GM18870 (cell line): ENCODE measurements at regions not wholly inside any gene's neighbourhood (a gene's known extent, or its start where the extent isn't known, plus 50 kb on each side); places are given as distances from the start of the nearest gene placed in this dataset.
"Not testable (repeated sequence)": the region's sequence is repeated elsewhere in the genome, so short reads cannot be mapped to it uniquely, and the experiment has no call there.

Experiments
- ATAC-seq: cut with Tn5 transposase; IDR thresholded peaks from one replicate; pipeline ENCODE4 v1.9.1; 2021; ENCODE audit warnings: moderate library complexity; ENCODE audit not compliant: unreplicated experiment

GRCh38 chr12:38477340-38478090 is 160.9 kb downstream of the ALG10B start:
- no peak for ATAC-seq

DNA sequence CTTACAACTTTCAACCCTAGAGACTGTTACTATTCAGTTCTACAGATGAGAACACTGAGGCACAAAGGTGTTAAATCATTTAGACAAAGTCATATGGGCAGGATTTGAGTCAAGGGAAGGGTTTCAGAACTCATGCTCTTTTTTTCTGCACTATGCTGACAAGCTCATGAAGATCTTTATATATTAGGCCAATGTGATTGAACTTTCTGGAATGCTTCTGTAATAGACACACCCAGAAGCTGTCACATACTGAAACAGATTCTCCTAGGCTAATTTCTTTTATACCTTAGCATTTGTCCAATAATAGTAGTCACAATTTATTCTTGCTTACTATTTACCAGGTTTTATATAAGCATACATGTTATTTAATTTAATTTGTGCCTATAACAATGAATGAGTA is 164.0 kb downstream of the ALG10B start:
- no peak for ATAC-seq

DNA sequence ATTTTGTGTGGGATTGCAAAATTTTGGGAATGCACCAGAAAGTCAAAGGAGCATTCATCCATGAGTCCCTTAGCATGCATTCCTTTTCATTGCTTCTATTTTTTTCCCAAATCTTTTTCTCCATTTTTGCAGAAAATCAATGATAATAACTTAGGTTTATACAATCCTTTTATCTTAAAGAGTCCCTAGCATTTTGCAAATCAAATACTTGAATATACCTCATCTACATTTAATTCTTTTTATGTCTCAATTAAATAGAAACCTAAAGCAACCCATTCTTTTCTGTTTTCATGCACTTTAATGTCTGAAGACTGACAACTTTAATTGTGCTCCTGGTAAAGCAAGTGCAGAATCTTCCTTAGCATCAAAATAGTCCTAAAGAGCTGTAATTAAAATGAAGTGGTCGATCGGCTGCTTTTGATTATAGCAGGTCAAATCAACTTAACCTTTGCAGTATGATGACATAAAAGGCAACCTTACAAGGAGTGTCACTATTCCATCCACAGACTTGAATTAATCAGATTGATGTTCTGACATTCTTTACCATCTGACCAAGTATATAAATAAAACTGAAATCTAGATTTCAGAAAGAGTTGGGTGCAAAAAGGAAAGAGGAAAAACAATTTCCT is 168.4 kb downstream of the ALG10B start:
- no peak for ATAC-seq

GRCh38 chr12:38488866-38489265 is 172.3 kb downstream of the ALG10B start:
- ATAC-seq, result no peak

GRCh38 chr12:38490073-38490472 is 173.5 kb downstream of the ALG10B start:
- no peak for ATAC-seq

- no peak for ATAC-seq
These were observed 174.4 kb downstream of the ALG10B start for GRCh38 chr12:38490941-38491340.

- ATAC-seq, result no peak
These were observed 184.9 kb downstream of the ALG10B start for GRCh38 chr12:38501481-38501880.

GRCh38 chr12:38501991-38502390 is 185.4 kb downstream of the ALG10B start:
- no peak for ATAC-seq

DNA sequence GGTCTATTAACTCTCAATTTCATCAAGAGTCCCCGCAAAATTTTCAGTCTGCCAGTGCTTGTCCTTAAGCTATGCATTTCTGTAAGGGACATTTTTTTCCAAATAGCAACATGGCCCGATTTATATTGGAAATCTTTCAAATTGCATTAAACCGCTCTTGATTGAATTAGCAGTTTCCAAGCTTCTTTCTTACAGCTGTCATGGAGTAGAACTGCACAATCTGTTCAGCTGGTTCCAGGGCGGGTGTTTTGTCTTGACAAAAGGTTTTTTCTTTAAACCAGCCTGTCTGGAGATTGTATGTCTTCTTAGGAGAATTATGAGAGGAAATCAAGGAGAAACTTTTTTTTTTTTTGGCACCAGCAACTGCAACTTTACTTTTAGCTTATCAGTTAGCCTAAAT is 185.8 kb downstream of the ALG10B start:
- ATAC-seq, result no peak

DNA sequence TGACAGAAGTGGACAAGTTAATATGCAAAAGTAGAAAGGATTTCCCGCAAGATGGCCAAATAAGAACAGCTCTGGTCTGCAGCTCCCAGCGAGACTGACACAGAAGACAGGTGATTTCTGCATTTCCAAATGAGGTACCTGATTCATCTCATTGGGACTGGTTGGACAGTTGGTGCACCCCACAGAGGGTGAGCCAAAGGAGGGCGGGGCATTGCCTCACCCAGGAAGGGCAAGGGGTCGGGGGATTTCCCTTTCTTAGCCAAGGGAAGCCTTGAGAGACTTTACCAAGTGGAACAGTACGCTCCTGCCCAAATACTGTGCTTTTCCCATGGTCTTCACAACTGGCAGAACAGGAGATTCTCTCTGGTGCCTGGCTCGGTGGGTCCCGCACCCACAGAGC is 191.3 kb downstream of the ALG10B start:
- ATAC-seq, result no peak

GRCh38 chr12:38508246-38508645 is 191.7 kb downstream of the ALG10B start:
- no peak for ATAC-seq

DNA sequence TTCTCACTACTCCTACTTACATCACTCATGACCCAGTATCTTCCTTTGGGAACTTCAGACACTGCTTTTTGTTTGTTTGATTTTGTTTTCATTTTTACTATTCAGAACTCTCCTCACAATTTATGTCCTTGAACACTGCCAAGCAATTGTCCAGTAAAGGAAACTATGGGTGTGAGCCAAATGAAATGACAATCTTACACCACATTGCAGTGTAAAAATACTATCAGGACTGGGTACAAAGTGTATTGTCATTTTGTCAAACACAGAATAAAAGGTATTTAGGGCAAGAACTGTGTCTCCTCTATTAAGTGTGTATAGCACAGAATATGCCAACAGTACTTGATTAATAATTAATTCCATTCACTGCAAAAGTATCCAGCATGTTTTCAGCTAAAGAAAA is 199.3 kb downstream of the ALG10B start:
- no peak for ATAC-seq

DNA sequence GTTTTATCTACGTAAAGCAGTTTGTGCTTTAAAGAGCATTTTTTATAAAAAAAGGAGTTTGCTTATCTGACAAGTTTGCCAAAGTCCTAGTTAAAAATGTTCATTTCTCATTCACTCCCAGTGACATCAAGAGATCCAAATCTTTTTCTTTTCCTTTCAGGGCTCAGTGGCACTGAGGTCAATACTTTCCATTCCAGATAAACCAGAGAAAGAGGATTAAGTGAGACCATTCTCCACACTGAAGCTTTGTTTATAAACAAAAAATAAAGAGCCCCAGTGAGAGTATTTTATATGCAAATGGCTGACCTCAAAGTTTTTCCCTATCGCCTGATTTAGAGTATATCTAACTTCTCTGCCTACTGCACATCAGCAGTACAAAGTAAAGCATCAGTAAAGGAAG is 199.8 kb downstream of the ALG10B start:
- no peak for ATAC-seq

DNA sequence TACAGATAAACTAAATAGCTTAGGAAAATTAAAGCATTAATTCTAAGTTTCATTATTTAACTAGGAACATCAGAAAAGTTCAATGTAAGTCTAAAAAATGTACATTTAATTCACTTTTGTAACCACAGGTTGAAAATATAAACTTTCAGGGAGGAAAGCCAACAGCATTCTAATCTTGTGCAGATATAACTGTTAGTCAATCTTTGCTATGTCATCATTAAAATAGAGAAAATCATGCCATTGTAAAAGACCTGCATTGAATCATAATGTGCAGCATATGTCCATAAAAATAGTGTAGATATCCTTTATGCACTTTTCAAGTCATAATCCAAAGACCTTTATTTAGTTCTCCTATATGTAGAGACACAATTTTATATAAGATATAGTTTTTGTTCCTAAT is 207.3 kb downstream of the ALG10B start:
- ATAC-seq, result no peak

DNA sequence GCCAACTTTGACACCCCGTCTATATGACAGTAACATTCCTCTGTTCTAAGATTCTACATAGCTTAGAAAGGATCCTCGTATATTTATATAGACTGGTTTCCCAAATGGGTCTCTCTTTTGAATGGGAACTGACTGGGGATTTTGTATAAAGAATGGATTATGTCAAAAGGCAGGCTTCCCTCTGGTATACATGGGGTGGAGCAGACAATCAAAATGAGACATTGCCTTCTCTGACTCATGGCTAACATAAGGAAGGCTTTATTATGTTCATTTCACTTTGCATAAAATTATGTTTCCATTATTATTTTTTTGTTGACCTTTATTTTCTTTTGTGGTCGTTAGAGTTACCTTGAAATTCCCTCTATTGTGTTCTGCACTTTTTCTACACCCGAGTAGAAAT is 211.1 kb downstream of the ALG10B start:
- ATAC-seq, result no peak

- no peak for ATAC-seq
These were observed 212.0 kb downstream of the ALG10B start for GRCh38 chr12:38528527-38528926.

GRCh38 chr12:38529281-38529680 is 212.7 kb downstream of the ALG10B start:
- not testable (repeated sequence) for ATAC-seq

- no peak for ATAC-seq
These were observed 221.7 kb downstream of the ALG10B start for GRCh38 chr12:38538319-38538718.

DNA sequence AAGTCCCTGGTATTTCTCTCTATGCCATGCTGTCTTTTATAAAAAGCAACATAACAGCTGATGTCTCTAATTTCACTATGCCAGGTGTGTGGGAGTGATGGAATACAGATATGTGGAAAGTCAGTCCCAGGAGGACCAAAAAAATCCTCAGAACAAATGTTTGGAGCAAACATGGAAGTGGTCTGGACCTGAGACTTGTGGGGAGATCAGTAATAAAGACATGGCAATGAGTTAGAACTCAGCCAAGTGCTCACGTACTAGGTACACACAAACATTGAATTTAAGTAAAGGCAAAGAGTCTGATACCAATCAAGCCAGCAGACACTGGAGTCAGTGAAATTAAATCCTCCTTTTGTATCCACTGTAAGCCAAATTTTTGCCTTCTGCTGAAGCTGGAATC is 223.6 kb downstream of the ALG10B start:
- no peak for ATAC-seq

GRCh38 chr12:38541849-38542248 is 225.3 kb downstream of the ALG10B start:
- no peak for ATAC-seq

DNA sequence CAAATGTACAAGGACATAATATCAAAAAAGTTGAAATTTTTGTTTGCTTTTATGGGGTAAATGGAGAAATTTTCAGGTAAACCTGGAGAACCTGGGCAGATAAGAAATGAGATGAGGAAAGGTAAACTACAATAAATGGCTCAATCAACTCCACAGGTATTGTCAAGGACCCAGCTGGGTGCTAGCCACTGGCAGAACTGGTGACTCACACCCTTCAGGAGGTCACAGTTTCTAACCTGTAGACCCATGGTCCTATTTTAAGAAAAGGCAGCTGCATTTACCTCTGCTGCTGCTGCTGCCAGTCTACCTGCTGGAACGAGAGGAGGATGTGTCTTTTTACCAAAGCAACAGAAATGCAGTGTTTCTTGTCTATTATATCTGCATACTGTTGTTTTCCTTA is 226.6 kb downstream of the ALG10B start:
- ATAC-seq, result no peak

- ATAC-seq, result no peak
These were observed 227.9 kb downstream of the ALG10B start for GRCh38 chr12:38544330-38545066.
